ENCODE measurements at regions not wholly inside any gene's neighbourhood (a gene's known extent, or its start where the extent isn't known, plus 50 kb on each side); places are given as distances from the start of the nearest gene placed in this dataset.
A peak's percentile ranks its signal among the peaks of the same experiment; 100 is the strongest.
"Not testable (repeated sequence)": the region's sequence is repeated elsewhere in the genome, so short reads cannot be mapped to it uniquely, and the experiment has no call there.

DNA sequence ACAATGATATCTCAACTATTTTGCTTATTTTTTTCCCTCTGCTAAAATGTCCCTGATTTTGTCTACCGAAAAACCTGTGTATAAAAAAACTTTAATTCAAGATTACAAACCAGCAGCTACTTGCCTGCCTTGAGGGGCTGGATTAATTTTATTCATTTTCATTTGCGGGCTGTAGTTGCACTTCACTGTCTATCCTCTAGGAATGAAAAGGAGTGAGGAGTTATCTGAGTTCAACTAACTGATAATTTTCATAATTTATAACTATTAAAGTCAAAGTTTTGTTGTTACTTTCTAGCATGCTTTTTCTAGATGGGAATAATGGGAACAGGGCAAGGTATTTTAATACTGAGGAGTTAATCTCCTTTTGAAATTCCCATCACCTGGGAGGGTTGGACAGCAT lies 50.3 kb upstream of the AGTPBP1 start:
- not testable (repeated sequence) for DNase-seq (ENCODE audit: low spot score)

DNA sequence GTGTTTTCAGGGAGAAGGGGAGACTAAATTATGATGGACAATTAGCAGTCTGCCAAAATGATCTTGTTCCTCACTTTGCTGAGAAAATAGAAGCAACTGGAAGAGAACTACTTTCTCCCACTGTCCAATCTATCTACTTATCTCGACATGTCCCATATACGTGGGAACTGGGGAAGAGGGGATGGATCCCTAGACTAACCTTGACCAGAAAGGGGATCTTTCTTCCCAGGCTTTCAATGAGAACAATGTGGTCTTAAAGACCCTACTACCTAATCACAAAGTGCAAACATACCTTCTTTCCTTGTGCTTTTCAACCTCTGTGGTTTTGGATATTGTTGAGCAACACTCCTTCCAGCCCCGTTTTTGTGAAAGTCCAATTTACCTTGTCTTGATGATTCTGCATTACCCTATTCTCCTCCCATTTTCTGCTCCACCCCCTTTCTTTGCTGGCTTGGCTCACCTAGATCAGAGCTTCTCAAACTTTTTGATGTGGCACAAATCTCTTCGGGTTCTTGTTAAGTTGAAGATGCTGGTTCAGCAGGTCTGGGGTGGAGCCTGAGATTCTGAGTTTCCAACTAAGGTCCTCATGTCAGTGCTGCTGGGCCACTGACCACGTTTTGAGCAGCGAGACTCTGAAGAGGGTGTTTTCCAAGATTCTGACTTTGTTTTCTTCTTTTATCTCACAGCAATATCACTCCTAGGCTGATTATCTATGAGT lies 61.4 kb upstream of the AGTPBP1 start:
- not testable (repeated sequence) for DNase-seq (ENCODE audit: low spot score)

DNA sequence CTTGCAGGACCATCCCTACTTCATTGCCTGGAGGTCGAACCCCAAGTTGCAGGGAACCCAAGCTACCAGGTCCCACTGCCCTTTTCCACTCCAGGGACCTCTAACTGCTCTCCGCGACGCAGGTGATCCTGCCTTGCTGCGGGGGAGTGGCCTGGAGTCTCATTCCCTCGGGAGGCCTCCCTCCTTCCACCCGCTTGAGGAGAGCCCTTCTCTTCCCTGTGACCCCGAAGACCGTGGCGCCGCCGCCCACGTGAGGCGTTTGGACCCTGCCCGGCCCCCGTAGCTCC lies 63.0 kb upstream of the AGTPBP1 start:
- not testable (repeated sequence) for DNase-seq (ENCODE audit: low spot score)

DNA sequence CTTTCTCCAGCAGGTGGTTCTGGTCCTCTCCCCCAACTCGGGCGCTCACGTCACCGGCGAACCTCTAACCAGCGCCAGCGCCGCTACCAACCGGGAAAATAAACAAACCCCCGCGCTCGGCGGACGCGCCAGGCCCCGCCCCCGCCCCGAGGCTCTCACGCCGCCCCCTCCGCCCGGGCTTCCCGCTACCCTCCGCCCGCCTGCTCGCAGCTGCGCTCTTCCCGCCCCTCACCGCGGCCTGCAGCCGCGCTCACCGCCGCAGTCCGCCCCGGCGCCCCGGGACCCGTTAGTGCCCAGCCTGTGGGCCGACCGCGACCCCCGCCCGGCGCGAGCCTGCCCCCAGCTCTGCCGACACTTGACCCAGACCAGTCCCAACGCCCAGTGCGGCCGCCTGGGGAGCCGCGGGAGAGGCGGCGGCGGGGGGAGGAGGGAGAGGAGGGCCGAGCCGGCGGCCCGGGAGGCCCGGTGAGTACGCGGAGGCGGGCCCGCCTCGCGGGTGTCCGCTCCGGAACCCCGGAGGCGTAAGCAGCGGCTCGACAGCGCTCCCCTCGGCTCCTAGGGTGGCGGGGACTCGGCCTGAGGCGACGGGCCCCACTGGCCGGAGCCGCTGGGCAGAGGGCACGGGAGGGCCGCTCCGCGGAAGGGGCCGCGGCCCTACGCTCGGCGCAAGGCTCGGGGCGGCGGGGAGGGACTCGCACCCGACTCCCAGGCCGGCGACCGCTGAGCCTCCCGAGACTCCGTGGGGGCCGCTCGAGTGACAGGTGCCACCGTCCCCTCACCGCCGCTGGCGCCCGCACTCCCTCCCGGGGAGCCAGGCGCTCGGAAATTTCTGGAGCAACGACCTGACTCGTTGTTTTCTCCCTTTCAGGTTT lies 63.6 kb upstream of the AGTPBP1 start:
- peak; percentile 79 for DNase-seq (ENCODE audit: low spot score)

DNA sequence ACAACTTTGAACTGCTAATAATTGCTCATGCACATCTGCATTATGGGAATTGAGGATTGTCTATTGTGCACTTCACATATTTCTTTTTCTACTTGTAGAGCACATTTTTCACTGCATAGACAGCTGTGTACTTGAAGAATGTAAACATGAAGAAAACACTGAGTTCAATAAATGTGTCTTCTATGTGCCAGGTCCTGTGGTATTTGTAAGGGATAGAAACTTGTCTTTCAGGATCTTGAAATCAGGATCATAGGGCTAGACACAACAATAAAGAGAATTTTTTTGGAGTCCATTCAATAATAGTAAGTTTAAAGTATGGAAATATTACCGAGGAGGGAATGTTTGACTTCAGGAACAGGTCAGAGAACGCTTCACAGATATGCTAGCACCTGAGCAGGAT lies 66.6 kb upstream of the AGTPBP1 start:
- DNase-seq (ENCODE audit: low spot score), result not testable (repeated sequence)

DNA sequence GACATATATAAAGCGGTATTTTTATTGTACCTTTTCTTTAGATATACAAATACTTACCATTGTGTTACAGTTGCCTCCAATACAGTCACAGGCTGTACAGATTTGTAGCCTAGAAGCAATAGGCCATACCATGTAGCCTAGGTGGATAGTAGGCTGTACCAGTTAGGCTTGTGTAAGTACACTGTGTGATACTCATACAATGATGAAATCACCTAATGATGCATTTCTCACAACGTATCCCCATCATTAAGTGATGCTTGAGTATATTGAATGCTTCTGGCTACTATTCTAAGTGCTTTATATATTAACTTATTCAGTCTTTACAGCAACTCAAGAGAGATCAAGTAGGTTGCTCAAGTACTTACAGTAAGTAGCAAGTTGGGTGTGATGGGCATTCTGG lies 71.6 kb upstream of the AGTPBP1 start:
- DNase-seq (ENCODE audit: low spot score), result not testable (repeated sequence)

DNA sequence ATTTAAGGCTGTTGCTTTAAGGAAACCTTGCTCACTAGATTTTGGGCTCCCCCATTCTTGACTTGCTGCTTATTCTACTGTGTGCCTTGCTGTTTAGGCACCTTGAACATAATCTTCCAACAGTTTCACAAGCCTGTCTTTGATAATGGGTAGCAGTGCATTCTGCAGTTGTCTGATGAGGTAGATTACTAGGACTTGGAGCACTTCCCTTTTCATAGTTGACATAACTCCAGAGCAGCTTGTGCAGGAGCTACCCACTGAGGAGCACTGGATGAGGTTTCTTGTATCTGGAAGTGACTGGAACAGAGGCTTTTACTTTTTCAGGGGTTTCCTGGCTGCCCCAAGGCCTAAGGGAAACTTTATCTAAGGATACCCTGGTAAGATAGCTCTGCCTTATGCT lies 73.0 kb upstream of the AGTPBP1 start:
- not testable (repeated sequence) for DNase-seq (ENCODE audit: low spot score)

DNA sequence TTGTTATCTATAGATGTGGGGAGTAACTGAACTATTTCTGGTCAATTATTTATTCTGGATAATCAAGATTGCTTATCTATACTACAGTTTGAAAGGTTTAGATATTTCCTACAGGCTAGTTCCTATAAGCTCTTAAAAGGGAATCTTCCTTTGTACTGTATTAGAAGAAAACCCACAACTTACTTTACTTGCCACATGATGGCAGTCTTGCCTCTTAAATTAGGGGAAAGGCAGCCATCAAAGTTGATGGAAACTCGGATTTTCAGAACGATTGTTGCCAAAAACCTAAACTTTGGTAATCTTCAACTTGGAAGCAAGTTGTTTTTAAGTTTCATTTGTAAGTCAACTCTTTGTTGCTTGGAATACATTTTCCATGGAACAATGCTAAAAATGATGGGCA lies 77.2 kb upstream of the AGTPBP1 start:
- DNase-seq (ENCODE audit: low spot score), result peak; percentile 71

DNA sequence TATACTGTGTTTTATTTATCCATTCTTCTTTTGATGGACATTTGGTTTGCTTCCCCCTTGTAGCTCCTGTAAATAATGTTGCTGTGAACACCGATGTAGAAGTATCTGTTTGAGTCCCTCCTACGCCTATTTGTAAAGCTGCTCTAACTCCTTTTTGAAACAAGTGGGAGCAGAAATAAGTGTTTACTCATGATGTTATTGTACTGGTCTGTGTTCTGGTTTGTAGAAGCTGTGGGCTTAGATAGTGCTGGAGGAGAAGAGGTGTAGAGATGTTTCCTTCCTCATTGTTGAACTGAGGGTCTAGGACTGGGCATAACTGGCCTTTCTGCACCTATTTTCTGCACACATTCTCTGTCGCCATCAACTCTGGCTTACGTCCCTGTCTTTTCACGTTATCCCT lies 78.8 kb upstream of the AGTPBP1 start:
- not testable (repeated sequence) for DNase-seq (ENCODE audit: low spot score)

DNA sequence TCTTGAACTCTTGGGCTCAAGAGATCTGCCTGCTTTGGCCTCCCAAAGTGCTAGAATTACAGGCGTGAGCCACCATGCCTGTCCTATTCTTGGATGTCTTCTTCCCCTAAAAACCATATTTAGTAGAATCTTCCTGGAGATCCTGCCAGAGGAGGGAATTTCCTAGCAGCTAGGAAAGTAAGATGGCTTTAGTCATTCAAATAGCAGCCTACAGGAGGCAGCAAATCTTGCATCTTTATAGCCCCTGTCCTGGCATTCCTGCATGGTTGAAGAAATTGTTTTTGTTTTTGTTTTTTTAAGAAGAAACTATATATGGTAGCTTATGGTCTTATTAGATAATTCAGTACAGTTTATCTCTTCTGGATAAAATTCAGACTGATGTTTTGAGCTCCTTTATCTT lies 83.2 kb upstream of the AGTPBP1 start:
- peak; percentile 30 for DNase-seq (ENCODE audit: low spot score)

DNA sequence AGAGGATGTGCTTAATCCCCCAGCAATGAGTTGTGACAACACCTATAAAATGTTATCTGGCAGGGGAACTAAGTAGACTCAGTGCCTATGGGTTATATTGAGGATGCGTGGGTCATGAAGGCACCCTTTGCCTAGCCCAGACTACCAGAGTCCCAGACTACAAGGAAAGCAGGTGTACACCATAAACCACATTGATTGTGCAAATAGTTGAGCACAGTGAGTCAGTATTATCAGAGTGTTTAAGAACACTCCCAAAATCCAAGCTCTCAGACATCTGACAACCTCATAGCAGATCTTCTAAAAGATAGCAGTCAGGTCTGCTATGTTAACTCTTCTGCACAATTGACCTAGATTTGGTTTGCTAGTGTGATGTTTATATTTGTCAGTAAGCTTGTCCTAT lies 92.8 kb upstream of the AGTPBP1 start:
- not testable (repeated sequence) for DNase-seq (ENCODE audit: low spot score)

DNA sequence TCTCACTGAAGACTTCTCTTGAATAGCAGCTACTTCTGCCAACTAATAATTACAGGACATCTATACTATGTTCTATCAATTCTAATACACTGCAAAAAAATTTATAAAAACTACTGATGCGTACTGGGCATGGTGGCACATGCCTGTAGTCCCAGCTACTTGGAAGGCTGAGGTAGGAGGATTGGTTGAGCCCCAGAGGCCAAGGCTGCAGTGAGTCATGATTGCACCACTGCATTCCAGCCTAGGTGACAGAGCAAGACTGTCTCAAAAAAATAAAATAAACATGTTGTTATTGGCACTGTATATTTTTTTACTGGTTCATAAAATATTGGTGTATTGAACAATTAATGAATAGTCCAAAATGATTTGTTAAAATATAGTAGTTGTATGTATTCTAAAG lies 97.0 kb upstream of the NAA35 start:
- not testable (repeated sequence) for DNase-seq (ENCODE audit: low spot score)

DNA sequence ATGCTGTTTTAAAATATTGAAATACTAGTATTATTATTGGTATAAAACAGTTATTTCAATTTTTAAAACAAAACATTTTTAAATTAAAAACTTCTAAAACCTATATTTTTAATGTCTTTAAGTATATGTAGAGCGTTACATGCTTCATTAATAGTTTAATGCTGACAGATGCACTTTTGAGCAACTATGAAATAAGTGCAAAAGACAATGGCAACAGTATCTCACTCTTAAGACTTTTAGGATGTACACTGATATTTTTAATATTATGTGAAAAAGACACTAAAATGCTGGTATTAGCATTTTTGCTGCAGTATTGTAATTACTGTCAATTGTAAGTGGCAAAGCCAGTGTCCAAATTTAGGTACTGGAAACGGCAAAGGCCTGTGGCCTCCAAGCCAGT lies 93.2 kb upstream of the NAA35 start:
- not testable (repeated sequence) for DNase-seq (ENCODE audit: low spot score)

DNA sequence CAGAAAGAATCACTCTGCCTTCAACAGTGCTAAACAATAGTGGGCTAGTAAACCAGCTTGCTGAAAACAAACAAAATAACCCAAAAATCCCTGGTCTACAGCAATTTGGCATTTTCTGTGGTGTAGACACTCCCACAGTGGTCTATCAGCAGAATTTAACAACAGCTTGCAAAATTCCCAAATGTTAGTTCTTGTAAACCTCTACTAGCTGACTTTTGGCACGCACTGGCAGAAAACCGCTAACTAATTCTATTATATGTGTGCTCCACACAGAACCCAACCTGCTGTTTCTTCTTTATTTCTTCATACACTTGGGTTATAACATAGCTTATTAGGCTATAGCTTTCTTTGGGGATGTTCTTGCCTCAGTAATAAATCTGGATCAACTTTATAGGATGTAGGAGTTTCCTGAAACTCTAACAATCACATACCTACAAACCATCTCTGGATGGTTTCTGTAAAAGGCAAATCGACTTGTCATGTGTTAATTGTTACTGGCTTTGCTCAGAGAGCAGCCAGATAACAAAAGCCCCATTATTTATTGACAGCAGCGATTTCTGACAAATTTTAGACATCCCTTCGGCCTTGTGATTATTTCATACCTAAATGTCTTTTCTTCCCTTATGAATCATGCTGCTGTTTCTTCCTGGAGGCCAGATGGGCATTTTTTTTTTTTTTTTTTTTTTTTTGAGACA lies 82.7 kb upstream of the NAA35 start:
- no peak for DNase-seq (ENCODE audit: low spot score)

DNA sequence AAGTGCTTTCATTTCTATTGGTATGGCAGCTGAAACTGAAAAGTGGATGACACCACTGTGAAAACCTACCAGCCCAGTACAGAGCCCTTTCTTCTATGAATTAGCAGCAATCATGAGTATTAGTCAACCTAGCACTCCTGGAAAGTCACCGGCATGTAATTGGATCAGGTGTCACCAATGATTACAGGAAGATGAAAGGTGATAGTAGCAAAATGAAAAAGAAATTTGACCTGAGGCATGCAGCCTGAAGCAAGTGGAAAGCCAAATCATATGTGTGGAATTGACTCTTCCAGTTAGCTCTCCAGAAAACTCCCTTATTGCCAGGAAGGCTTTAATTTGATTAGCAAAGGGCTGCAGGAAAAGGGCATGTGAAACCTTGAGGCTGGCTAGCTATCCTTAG lies 81.2 kb upstream of the NAA35 start:
- DNase-seq (ENCODE audit: low spot score), result no peak

DNA sequence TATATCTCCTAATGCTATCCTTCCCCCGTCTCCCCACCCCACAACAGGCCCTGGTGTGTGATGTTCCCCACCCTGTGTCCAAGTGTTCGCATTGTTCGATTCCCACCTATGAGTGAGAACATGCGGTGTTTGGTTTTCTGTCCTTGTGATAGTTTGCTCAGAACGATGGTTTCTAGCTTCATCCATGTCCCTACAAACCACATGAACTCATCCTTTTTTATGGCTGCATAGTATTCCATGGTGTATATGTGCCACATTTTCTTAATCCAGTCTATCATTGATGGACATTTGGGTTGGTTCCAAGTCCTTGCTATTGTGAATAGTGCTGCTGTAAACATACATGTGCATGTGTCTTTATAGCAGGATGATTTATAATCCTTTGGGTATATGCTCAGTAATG lies 79.1 kb upstream of the NAA35 start:
- DNase-seq (ENCODE audit: low spot score), result not testable (repeated sequence)

DNA sequence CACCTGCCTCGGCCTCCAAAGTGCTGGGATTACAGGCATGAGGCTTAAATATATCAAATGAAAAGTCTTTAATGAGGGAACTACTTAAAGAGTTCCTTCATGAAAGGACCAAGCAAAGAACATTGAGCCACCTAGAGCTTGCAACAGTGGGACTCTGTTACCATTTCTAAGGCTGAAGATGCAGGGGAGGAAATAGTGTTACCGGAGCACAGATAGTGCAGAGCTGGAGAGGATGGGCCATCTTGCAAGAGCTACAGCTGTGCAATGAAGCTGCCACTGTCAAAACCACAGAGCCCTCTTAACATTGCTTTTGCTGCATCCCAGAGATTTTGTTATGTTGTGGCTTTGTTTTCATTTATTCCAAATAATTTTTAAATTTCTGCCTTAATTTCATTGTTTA lies 77.1 kb upstream of the NAA35 start:
- no peak for DNase-seq (ENCODE audit: low spot score)

DNA sequence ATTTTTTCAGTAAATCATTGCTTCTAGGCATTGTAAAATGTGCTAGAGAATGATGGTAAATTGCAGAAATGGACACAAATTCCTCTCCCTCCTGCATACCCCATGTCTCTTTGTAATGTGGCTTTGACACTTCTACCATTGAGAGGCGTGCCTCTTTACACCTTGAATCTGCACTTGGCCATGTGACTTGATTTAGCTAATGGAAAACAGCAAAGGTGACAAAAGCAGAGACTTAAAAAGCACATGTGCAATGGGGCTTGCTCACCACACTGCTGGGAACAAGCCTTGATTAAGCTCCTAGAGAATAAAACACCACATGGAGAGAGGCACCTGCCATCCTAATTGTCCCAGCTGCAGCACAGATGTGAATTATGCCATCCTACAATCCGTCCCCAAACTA lies 69.9 kb upstream of the NAA35 start:
- DNase-seq (ENCODE audit: low spot score), result no peak

DNA sequence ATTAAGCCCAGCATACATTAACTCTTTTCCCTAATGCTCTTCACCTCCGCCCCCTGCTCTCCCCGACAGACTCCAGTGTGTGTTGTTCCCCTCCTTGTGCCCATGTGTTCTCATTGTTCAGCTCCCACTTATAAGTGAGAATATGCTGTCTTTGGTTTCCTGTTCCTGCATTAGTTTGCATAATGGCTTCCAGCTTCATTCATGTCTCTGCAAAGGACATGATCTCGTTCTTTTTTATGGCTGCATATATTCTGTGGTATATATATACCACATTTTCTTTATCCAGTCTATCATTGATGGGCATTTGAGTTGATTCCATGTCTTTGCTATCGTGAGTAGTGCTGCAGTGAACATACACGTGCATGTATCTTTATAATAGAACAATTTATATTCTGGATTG lies 69.3 kb upstream of the NAA35 start:
- not testable (repeated sequence) for DNase-seq (ENCODE audit: low spot score)

DNA sequence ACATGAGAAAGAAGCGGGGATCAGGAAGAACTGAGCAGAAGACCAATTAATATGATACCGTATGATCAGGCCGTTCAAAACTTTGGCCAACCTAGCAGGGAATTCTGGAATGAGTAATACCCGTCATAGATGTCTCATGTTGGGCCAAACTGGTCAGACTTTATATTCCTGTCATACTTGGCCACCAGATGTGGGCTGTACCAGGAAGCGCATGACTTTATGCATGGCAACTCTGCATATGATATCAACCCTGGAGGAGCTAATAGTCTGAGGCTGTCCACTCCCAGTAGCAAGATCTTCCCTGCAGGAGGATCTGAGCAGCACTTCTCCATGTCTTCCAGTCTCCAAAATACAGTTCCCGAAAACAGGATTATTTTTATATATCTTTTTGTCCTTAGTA lies 68.5 kb upstream of the NAA35 start:
- peak; percentile 32 for DNase-seq (ENCODE audit: low spot score)

DNA sequence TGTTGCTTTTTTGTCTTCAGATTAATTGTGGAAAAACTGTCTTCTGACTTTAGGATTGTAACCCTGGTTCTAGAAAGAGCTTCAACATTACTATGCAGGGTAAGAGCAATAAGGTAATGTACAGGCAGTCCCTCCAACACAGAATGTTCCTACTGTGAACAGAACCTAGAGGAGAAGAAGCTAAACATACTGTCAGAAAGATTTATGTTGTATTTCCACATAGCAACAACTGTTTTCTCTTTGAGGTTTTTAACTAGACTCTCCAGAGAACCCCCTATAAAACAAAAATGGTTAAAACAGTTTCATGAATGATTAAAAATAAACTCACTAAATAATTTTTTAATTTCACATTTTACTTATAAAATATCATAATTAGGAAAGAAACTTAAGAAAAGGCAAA lies 64.3 kb upstream of the NAA35 start:
- DNase-seq (ENCODE audit: low spot score), result no peak

DNA sequence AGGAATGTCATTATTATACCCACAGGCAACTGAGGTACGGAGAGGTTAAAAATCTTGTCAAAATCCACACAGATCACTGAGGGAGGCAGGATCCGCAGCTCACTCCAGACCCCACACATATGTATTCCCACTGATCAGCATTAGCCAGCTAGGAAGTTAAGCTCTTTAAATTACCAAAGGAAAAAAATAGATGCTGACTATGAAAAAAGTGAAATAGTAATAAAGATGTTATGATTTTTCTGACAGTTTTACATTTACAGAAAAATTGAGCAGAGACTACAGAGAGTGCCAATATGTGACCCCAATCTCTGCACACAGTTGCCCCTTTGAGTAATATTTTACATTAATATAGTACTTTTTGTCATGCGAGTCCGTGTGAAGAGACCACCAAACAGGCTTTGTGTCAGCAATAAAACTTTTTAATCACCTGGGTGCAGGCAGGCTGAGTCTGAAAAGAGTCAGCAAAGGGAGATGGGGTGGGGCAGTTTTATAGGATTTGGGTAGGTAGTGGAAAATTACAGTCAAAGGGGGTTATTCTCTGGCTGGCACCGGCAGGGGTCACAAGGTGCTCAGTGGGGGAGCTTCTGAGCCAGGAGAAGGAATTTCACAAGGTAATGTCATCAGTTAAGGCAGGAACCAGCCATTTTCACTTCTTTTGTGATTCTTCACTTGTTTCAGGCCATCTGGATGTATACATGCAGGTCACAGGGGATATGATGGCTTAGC lies 61.9 kb upstream of the NAA35 start:
- DNase-seq (ENCODE audit: low spot score), result not testable (repeated sequence)

Measured in RKO (cell line).